ENCODE measurements at regions not wholly inside any gene's neighbourhood (a gene's known extent, or its start where the extent isn't known, plus 50 kb on each side); places are given as distances from the start of the nearest gene placed in this dataset.

GRCh38 chr15:69914040-69914439, 183.7 kb downstream of the TLE3 start:
- no peak overlapping the region for H3K18ac ChIP-seq (ENCODE audit: low read depth, low read length)
- H3K36me3 ChIP-seq (ENCODE audit: control insufficient read depth, insufficient read depth, low read length) = no peaks in the 10 kb centered on the region
- no peak overlapping the region for H2AK9ac ChIP-seq (replicated peaks; ENCODE audit: low read depth, low read length, poor library complexity)
- H2BK120ac ChIP-seq (ENCODE audit: low read depth, low read length) = no peak overlapping the region
- DNase-seq (no peak), ATAC-seq (ENCODE audit: low read depth) (no peak)
- no peak overlapping the region for H2BK15ac ChIP-seq (ENCODE audit: low read depth, low read length)
- H3K27ac ChIP-seq (ENCODE audit: insufficient read depth, low read length) = no peak overlapping the region
- WGBS, 2 experiments (ENCODE audit: extremely low coverage in 2 of 2, insufficient read length in 1 of 2) = 85% methylated on average over 6 of the region's 9 CpGs; no CpG with 5 or more reads in 1 of the 2 experiments
- no peaks in the 10 kb centered on the region for H3K9me1 ChIP-seq (ENCODE audit: insufficient read depth, low read length)
- POLR2A ChIA-PET (ENCODE audit: unreplicated experiment) = no interaction called here
- no peak overlapping the region for H3K14ac ChIP-seq (replicated peaks; ENCODE audit: low read depth, low read length)
- peaks cover 69% of the 10 kb centered on the region for H3K27me3 ChIP-seq (ENCODE audit: control insufficient read depth, insufficient read depth, low read length)
- no peak overlapping the region for H2BK20ac ChIP-seq (ENCODE audit: low read depth, low read length)
- no peaks in the 10 kb centered on the region for H3K4me1 ChIP-seq (ENCODE audit: control insufficient read depth, insufficient read depth, low read length)
- H2BK5ac ChIP-seq (ENCODE audit: low read depth, low read length, poor library complexity, severe bottlenecking) = no peak overlapping the region
- no peak overlapping the region for H4K5ac ChIP-seq (ENCODE audit: low read depth, low read length)
- no peak overlapping the region for H3K4me3 ChIP-seq (ENCODE audit: insufficient read depth, low read depth, low read length)
- H4K91ac ChIP-seq (ENCODE audit: insufficient read depth, low read depth, low read length) = no peak overlapping the region
- no TSS peak for BruUV-seq (replicated peaks)
- H3K56ac ChIP-seq (ENCODE audit: extremely low read depth, insufficient read depth, low read length) = no peak overlapping the region
- H2AK5ac ChIP-seq (ENCODE audit: low read depth, low read length) = no peak overlapping the region
- dilution Hi-C loops (cut with HindIII; ENCODE audit: low sequenced_read_pairs, unreplicated experiment) (no loop called here), intact Hi-C loops (cut with micrococcal nuclease) (no loop called here), in situ Hi-C loops (cut with MboI; ENCODE audit: low sequenced_read_pairs) (no loop called here)
- H3K79me1 ChIP-seq (ENCODE audit: low read depth in 1 of 2, low read length in 2 of 2) = no peaks in the 10 kb centered on the region
- peaks cover 5% of the 10 kb centered on the region; the same call in 1 of the 2 replicates for H3K9me3 ChIP-seq (ENCODE audit: control insufficient read depth, insufficient read depth, low read length)
- no peak overlapping the region for H3K4ac ChIP-seq (ENCODE audit: low read depth, low read length)
- H3K4me2 ChIP-seq (ENCODE audit: low read depth, low read length) = no peak overlapping the region
- CTCF ChIA-PET = no interaction called here
- no peak overlapping the region for H3K23ac ChIP-seq (ENCODE audit: low read depth, low read length)
- TF ChIP-seq RCOR1 (IDR thresholded peaks at IDR 0.05; ENCODE audit: insufficient replicate concordance, low read length) (no peak), MAFK (IDR thresholded peaks at IDR 0.05; ENCODE audit: low read depth, low read length) (no peak), RAD21 (IDR thresholded peaks at IDR 0.05; ENCODE audit: low read length) (no peak), MXI1 (IDR thresholded peaks at IDR 0.05; ENCODE audit: borderline replicate concordance, low read depth, low read length) (no peak), ELK1 (IDR thresholded peaks at IDR 0.05; ENCODE audit: borderline replicate concordance, low read depth, low read length) (no peak), NFE2L2 (IDR thresholded peaks at IDR 0.05; ENCODE audit: low read depth, low read length) (no peak), CEBPB (IDR thresholded peaks at IDR 0.05; ENCODE audit: low read depth, low read length) (no peak), BHLHE40 (IDR thresholded peaks at IDR 0.05; ENCODE audit: low read depth, low read length) (no peak), RFX5 (IDR thresholded peaks at IDR 0.05; ENCODE audit: low read depth, low read length) (no peak)
- no peak overlapping the region for H2AFZ ChIP-seq (replicated peaks; ENCODE audit: low read length, poor library complexity)
- H4K8ac ChIP-seq (ENCODE audit: low read depth in 2 of 2, low read length in 2 of 2) = no peak overlapping the region
- no peaks in the 10 kb centered on the region for H4K20me1 ChIP-seq (ENCODE audit: insufficient read depth, low read length)
- H3K9ac ChIP-seq (ENCODE audit: low read depth, low read length) = no peak overlapping the region
